ENCODE measurements at regions not wholly inside any gene's neighbourhood (a gene's known extent, or its start where the extent isn't known, plus 50 kb on each side); places are given as distances from the start of the nearest gene placed in this dataset.

GRCh38 chr19:28489126-28489660, 723.8 kb downstream of the UQCRFS1 start:
- no peaks in the 10 kb centered on the region for H3K36me3 ChIP-seq (ENCODE audit: insufficient read depth, low read length, poor library complexity, severe bottlenecking)
- ChIA-PET CTCF (no interaction called here), POLR2A (ENCODE audit: low non-redundant PET) (no interaction called here)
- H3K27ac ChIP-seq (ENCODE audit: low read depth, low read length, poor library complexity, severe bottlenecking) = no peak overlapping the region
- no peak for DNase-seq (ENCODE audit: low spot score)
- no peaks in the 10 kb centered on the region for H3K4me1 ChIP-seq (ENCODE audit: insufficient read depth, low read length, poor library complexity, severe bottlenecking)
- H3K9me3 ChIP-seq (ENCODE audit: low read depth, low read length, poor library complexity, severe bottlenecking) = peaks cover 9% of the 10 kb centered on the region
- no peak overlapping the region for H3K4me3 ChIP-seq (ENCODE audit: low read depth, low read length, poor library complexity, severe bottlenecking)
- intact Hi-C loops (cut with micrococcal nuclease; ENCODE audit: unreplicated experiment) = no loop called here
- TF ChIP-seq, protein P1, sequence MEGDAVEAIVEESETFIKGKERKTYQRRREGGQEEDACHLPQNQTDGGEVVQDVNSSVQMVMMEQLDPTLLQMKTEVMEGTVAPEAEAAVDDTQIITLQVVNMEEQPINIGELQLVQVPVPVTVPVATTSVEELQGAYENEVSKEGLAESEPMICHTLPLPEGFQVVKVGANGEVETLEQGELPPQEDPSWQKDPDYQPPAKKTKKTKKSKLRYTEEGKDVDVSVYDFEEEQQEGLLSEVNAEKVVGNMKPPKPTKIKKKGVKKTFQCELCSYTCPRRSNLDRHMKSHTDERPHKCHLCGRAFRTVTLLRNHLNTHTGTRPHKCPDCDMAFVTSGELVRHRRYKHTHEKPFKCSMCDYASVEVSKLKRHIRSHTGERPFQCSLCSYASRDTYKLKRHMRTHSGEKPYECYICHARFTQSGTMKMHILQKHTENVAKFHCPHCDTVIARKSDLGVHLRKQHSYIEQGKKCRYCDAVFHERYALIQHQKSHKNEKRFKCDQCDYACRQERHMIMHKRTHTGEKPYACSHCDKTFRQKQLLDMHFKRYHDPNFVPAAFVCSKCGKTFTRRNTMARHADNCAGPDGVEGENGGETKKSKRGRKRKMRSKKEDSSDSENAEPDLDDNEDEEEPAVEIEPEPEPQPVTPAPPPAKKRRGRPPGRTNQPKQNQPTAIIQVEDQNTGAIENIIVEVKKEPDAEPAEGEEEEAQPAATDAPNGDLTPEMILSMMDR (conservative IDR thresholded peaks at IDR 0.05; ENCODE audit: low read depth, low read length) = no peak
- no peaks in the 10 kb centered on the region for H3K27me3 ChIP-seq (replicated peaks; ENCODE audit: insufficient read depth, low read depth, low read length, poor library complexity)
- BruUV-seq (replicated peaks) = no TSS peak

GRCh38 chr19:28487999-28488398, 725.0 kb downstream of the UQCRFS1 start:
- intact Hi-C loops (cut with micrococcal nuclease; ENCODE audit: unreplicated experiment) = no loop called here
- POLR2A ChIA-PET (ENCODE audit: low non-redundant PET) = no interaction called here
- CTCF ChIA-PET = no interaction called here
- TF ChIP-seq, protein P1 (conservative IDR thresholded peaks at IDR 0.05; ENCODE audit: low read depth, low read length) = no peak
- no peak for TF ChIP-seq EZH2 (IDR thresholded peaks at IDR 0.05; ENCODE audit: borderline replicate concordance, low read depth, low read length, poor library complexity, severe bottlenecking)
- DNase-seq (ENCODE audit: low spot score) = no peak
- H3K9me3 ChIP-seq (ENCODE audit: low read depth, low read length, poor library complexity, severe bottlenecking) = peaks cover 15% of the 10 kb centered on the region
- no peaks in the 10 kb centered on the region for H3K36me3 ChIP-seq (ENCODE audit: insufficient read depth, low read length, poor library complexity, severe bottlenecking)
- H3K27me3 ChIP-seq (replicated peaks; ENCODE audit: insufficient read depth, low read depth, low read length, poor library complexity) = no peaks in the 10 kb centered on the region
- no TSS peak for BruUV-seq (replicated peaks)
- no peaks in the 10 kb centered on the region for H3K4me1 ChIP-seq (ENCODE audit: insufficient read depth, low read length, poor library complexity, severe bottlenecking)
- no peak overlapping the region for H3K4me3 ChIP-seq (ENCODE audit: low read depth, low read length, poor library complexity, severe bottlenecking)
- H3K27ac ChIP-seq (ENCODE audit: low read depth, low read length, poor library complexity, severe bottlenecking) = no peak overlapping the region

- intact Hi-C loops (cut with micrococcal nuclease; ENCODE audit: unreplicated experiment) = no loop called here
- DNase-seq (ENCODE audit: low spot score) = no peak
- H3K4me3 ChIP-seq (ENCODE audit: low read depth, low read length, poor library complexity, severe bottlenecking) = no peak overlapping the region
- H3K27me3 ChIP-seq (replicated peaks; ENCODE audit: insufficient read depth, low read depth, low read length, poor library complexity) = no peaks in the 10 kb centered on the region
- no peaks in the 10 kb centered on the region for H3K4me1 ChIP-seq (ENCODE audit: insufficient read depth, low read length, poor library complexity, severe bottlenecking)
- ChIA-PET POLR2A (ENCODE audit: low non-redundant PET) (no interaction called here), CTCF (no interaction called here)
- BruUV-seq (replicated peaks) = no TSS peak
- no peak overlapping the region for H3K27ac ChIP-seq (ENCODE audit: low read depth, low read length, poor library complexity, severe bottlenecking)
- TF ChIP-seq, protein P1 (conservative IDR thresholded peaks at IDR 0.05; ENCODE audit: low read depth, low read length) = no peak
- TF ChIP-seq EZH2 (IDR thresholded peaks at IDR 0.05; ENCODE audit: borderline replicate concordance, low read depth, low read length, poor library complexity, severe bottlenecking) = no peak
- no peaks in the 10 kb centered on the region for H3K36me3 ChIP-seq (ENCODE audit: insufficient read depth, low read length, poor library complexity, severe bottlenecking)
- peaks cover 16% of the 10 kb centered on the region for H3K9me3 ChIP-seq (ENCODE audit: low read depth, low read length, poor library complexity, severe bottlenecking)
Observed at GRCh38 chr19:28486926-28487325, 726.0 kb downstream of the UQCRFS1 start.
